Glomerular visceral epithelial cell (primary cell): ENCODE measurements at regions not wholly inside any gene's neighbourhood (a gene's known extent, or its start where the extent isn't known, plus 50 kb on each side); places are given as distances from the start of the nearest gene placed in this dataset.

Experiments
- DNase-seq: peaks from one replicate; pipeline ENCODE4 v3.0.0-alpha.2; 2016; ENCODE audit errors: extremely low spot score

DNA sequence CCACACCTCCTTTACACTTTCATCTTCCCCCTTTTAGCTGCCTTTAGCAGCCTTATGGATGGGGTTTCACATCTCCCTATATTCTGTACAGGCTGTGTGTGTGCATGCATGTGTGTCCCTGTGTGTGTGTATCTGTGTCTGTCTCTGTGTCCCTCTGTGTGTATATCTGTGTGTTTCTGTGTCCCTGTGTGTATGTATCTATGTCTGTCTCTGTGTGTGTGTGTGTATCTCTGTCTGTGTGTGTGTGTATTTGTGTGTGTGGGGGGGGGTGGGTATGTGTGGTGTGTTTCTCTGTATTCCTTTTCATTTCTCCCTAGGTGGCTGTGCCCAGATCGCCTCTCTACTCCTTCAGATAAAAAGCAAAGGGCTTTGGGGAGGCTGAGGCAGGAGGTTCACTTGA is 52.2 kb upstream of the CD83 start:
- no peak for DNase-seq

- peak; percentile 74 for DNase-seq
Measured at GRCh38 chr6:14066782-14067406, 50.7 kb upstream of the CD83 start.

DNA sequence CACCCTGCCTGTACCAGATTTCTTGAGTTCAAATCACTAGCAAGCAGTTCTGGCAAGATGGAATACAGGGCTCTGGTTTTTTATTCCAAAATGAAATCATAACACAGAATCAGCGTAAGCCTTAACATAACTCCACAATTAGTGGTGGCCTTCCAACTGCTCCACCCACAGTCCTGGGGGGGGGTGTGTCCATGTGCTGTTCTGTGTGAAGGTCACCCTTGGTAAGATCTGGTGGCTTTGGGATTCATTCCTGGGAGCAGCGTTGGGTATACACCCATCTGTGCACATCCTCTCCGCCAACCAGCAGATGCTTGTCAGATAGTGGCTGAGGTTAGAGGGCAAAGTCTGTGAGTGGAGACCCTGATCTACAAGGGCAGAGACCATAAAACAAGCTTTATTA is 49.9 kb upstream of the CD83 start:
- DNase-seq: no peak
